Tibial nerve (tissue), 4 donors: ENCODE measurements at regions not wholly inside any gene's neighbourhood (a gene's known extent, or its start where the extent isn't known, plus 50 kb on each side); places are given as distances from the start of the nearest gene placed in this dataset.

Experiments used
- EP300 ChIP-seq, 2 donors: sonication (generic); formaldehyde crosslinking; IDR thresholded peaks; one replicate each; pipeline ENCODE4 v1.6.1; 2017; ENCODE audit warnings: antibody characterized with exemption in 2 of 2, mild to moderate bottlenecking in 1 of 2
- POLR2A ChIP-seq, 2 donors: fragments of 450-650 bp; IDR thresholded peaks; one replicate each; pipeline ENCODE4 v1.6.1; 2017; ENCODE audit warnings: antibody characterized with exemption in 2 of 2, mild to moderate bottlenecking in 2 of 2, moderate library complexity in 2 of 2
- TF ChIP-seq, protein P1 (sequence below), 5 experiments: fragments of 200-600 bp in 3 of 5; fragments of 450-650 bp in 2 of 5; sonication (generic) in 3 of 5; IDR thresholded peaks; one replicate each; pipeline ENCODE4 v1.5.1; 2016 to 2019; ENCODE audit warnings: antibody characterized with exemption in 5 of 5, mild to moderate bottlenecking in 3 of 5, moderate library complexity in 2 of 5

- TF ChIP-seq, protein P1, sequence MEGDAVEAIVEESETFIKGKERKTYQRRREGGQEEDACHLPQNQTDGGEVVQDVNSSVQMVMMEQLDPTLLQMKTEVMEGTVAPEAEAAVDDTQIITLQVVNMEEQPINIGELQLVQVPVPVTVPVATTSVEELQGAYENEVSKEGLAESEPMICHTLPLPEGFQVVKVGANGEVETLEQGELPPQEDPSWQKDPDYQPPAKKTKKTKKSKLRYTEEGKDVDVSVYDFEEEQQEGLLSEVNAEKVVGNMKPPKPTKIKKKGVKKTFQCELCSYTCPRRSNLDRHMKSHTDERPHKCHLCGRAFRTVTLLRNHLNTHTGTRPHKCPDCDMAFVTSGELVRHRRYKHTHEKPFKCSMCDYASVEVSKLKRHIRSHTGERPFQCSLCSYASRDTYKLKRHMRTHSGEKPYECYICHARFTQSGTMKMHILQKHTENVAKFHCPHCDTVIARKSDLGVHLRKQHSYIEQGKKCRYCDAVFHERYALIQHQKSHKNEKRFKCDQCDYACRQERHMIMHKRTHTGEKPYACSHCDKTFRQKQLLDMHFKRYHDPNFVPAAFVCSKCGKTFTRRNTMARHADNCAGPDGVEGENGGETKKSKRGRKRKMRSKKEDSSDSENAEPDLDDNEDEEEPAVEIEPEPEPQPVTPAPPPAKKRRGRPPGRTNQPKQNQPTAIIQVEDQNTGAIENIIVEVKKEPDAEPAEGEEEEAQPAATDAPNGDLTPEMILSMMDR (IDR thresholded peaks at IDR 0.05): no peak
- TF ChIP-seq POLR2A (IDR thresholded peaks at IDR 0.05) (no peak), EP300 (IDR thresholded peaks at IDR 0.05) (no peak)
These were observed 156.5 kb downstream of the TFAP2A start for GRCh38 chr6:10258341-10258740.
